ENCODE measurements at regions not wholly inside any gene's neighbourhood (a gene's known extent, or its start where the extent isn't known, plus 50 kb on each side); places are given as distances from the start of the nearest gene placed in this dataset.

- intact Hi-C loops (cut with DNase I) = no loop called here
- no peak for DNase-seq (ENCODE audit: low spot score)
Measured at GRCh38 chr2:8214036-8214615, 467.7 kb upstream of the ID2 start.

GRCh38 chr2:8215159-8215863 lies 466.5 kb upstream of the ID2 start:
- intact Hi-C loops (cut with DNase I) = no loop called here
- DNase-seq (ENCODE audit: low spot score) = no peak

DNA sequence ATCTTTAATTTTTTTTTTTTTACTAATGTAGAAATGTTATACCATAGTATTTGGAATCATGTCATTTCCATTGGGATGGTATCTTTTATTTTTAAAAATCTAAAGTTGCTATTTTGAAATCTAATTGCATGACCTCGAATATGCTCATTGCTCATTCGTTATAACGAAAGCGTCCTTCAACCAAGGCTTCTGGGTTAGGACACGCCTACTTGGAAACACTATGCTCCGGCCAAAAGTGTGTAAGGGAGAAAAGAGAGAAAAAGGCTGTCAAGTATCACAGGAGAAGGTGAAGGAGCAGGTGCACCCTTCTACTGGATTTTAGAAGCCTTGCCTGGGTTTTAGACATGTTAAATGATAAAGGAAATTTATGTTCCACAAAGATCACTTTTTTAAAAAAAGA lies 465.9 kb upstream of the ID2 start:
- DNase-seq (ENCODE audit: low spot score) = no peak
- intact Hi-C loops (cut with DNase I) = no loop called here

- DNase-seq (ENCODE audit: low spot score) = no peak
- intact Hi-C loops (cut with DNase I) = no loop called here
Measured at GRCh38 chr2:8216397-8216796, 465.5 kb upstream of the ID2 start.

GRCh38 chr2:8217468-8218030 lies 464.3 kb upstream of the ID2 start:
- intact Hi-C loops (cut with DNase I) = no loop called here
- DNase-seq (ENCODE audit: low spot score) = no peak

DNA sequence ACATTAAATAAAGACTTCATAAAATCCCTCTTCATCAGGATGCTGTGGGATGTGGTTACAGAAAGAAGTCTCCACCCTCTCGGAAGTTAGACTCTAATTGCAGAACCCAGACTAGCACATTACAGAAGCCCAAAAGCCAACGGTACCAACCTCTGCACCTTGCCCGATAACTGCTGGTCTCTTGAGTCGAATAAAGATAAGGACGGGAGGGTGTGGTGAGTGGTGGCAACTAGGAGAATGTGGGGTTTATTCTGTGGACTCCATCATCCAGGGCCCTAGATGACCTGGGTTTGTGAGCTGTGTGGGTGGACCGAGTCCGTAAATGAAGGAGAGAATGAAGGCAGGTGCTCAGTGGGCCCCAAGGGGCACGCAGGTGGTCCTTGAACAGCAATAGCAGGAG lies 462.8 kb upstream of the ID2 start:
- intact Hi-C loops (cut with DNase I) = no loop called here
- no peak for DNase-seq (ENCODE audit: low spot score)

DNA sequence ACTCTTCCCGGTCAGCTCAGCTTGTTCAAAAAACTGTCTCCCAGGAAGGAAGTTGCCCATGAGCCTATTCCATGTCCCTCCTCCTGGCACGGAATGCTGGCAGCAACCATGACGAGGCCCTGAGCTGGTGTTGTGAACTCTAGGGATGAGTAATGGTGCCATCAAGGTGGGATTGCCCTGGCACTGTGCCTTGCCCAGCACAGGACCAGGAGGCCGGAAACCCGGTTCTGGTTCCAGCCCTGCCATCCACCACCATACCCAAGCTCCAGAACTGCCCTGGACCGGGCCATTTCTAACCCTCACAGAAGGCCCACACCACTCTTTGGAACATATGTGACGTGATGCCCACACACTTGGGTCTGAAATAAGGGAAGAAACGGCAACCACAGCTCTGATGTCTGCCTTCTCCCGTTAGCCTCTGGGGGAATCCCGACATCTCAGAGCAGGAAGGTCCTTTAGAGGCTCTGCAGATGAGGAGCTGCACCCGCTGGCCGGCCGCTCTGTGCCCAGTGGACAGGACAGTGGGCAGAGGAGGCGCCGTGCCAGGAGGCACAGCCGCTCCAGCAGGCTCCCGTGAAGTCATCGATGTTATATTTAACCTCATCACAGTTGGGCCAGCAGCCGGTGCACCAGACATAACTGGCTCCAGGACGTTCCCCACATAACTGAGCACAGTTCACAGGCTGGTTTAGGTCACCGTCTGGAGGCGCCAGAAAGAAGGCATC lies 462.1 kb upstream of the ID2 start:
- peak; percentile 85 for DNase-seq (ENCODE audit: low spot score)
- intact Hi-C loops (cut with DNase I) = loop anchor here (1.0 to 5.0 kb wide), 4 partner anchors 82 to 458 kb away; no protein-coding TSS in a partner anchor

GRCh38 chr2:8222979-8223694 lies 458.7 kb upstream of the ID2 start:
- no peak for DNase-seq (ENCODE audit: low spot score)
- intact Hi-C loops (cut with DNase I) = loop anchor here (5.0 kb wide), 3 partner anchors 86 to 454 kb away; no protein-coding TSS in a partner anchor

DNA sequence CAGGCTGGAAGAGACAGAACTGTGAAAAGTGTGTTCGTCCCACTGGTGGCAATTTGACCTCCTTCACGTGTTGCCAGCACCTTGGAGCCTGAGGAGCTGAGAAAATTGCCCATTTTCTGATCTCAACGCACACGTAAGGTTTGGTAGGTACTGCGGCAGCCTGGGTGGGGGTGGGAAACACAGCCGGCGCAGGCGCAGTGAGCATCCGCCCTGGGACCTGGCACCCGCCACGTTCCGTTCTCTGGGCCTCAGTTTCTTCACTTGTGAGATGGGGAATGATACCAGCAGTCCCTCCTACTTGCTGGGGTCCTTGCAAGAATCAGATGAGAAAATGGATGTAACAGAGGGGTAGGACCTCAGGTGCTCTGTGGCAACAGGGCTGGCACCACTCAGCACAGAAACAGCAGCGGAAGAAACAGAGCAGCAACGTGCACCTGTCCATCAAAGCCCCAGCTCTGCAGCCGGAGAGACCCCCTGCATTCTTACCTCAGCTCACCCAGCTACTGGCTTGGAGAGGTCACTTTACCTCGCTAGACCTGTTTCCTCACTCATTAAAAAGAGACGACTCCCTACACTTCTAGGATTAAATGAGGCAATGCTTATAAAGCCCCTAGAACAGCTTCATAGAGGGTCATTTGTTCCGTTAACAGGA lies 458.0 kb upstream of the ID2 start:
- intact Hi-C loops (cut with DNase I) = loop anchor here (5.0 kb wide), 3 partner anchors 87 to 453 kb away; no protein-coding TSS in a partner anchor
- no peak for DNase-seq (ENCODE audit: low spot score)

DNA sequence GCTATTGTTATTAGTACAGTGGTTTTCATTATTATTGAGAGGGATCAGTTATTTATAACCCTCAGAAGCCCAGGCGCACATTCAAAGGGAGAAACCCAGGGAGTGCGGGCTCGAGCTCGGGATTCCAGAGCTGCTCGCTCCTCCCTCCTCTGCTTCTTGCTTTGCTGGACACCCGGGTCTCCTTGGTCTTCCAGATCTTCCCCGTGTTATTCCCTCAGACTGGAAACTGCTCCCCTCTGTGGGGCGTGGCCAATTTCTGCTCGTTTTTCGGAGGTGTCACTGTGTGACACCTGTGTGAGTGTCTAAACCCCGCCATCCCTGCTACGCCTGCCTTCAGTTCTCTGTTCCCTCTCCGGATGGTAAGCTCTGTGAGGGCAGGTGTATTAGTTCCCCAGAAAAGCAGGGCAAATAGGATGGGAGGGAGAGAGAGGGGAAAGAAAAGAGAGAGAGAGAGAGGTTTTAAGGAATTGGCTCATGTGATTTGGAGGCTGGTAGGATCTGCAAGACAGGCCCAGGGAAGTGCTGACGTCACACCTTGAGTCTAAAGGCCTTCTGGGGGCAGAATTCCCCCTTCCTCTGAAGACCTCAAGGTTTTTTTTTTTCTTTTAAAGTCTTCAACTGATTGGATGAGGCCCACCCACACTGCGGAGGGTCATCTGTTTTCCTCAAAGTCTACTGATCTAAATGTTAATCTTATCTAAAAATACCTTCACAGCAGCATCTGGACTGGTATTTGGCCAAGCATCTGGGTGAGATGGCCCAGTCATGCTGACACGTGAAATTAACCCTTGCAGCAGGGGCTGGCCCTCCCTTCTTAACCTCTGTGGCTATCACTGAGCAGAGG lies 457.3 kb upstream of the ID2 start:
- DNase-seq (ENCODE audit: low spot score) = no peak
- intact Hi-C loops (cut with DNase I) = loop anchor here (5.0 kb wide), 3 partner anchors 87 to 453 kb away; no protein-coding TSS in a partner anchor

GRCh38 chr2:8225266-8225665 lies 456.6 kb upstream of the ID2 start:
- intact Hi-C loops (cut with DNase I) = no loop called here
- DNase-seq (ENCODE audit: low spot score) = no peak

DNA sequence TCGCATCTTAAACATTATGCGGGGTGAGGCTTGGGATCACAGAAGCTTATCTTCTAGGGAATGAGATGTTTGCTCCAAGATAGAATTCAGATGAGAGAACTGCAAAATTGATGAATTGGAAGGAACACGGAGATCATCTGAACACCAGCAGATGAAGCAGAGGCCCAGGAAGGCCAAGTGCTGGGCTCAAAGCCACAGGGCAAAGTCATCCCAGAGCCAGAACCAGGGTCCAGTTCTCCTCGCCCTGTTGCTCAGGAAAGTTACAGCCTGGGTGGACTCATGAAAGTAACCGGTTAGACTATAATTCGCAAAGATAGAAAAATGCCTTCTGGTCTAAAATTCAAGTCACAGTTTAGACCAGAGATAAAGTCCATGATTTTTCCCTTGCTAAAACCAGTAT lies 456.1 kb upstream of the ID2 start:
- intact Hi-C loops (cut with DNase I) = no loop called here
- no peak for DNase-seq (ENCODE audit: low spot score)

DNA sequence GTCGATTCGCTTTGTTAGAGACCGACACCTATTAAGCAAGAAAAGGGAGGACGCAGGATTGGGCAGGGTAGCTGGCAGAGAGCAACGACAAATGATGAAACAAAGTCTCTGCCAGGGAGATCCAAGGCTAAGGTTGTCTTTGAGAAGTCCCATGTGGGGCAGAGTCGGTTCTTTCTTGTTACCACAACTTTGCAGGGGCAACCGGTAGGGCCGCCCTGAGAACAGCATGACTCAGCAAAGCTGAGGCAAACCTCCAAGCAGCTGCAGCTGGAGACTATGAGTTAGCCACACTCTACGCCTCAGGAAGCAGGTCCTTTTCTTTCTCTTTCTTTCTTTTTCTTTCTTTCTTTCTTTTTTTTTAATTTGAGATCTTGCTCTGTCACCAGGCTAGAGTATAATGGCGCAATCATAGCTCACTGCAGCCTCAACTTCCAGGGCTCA lies 452.3 kb upstream of the ID2 start:
- DNase-seq (ENCODE audit: low spot score) = peak; percentile 86
- intact Hi-C loops (cut with DNase I) = no loop called here

GRCh38 chr2:8230466-8230865 lies 451.4 kb upstream of the ID2 start:
- intact Hi-C loops (cut with DNase I) = no loop called here

GRCh38 chr2:8231902-8232301 lies 450.0 kb upstream of the ID2 start:
- no peak for DNase-seq (ENCODE audit: low spot score)
- intact Hi-C loops (cut with DNase I) = no loop called here

More at GRCh38 chr2:8230466-8230865, 451.4 kb upstream of the ID2 start:
- DNase-seq (ENCODE audit: low spot score) = no peak

- intact Hi-C loops (cut with DNase I) = no loop called here
- DNase-seq (ENCODE audit: low spot score) = no peak
Measured at GRCh38 chr2:8232871-8233270, 449.0 kb upstream of the ID2 start.

GRCh38 chr2:8234253-8234652 lies 447.6 kb upstream of the ID2 start:
- DNase-seq (ENCODE audit: low spot score) = no peak
- intact Hi-C loops (cut with DNase I) = no loop called here

GRCh38 chr2:8234757-8235374 lies 447.0 kb upstream of the ID2 start:
- intact Hi-C loops (cut with DNase I) = no loop called here

More at GRCh38 chr2:8234757-8235374, 447.0 kb upstream of the ID2 start:
- DNase-seq (ENCODE audit: low spot score) = no peak

Measured in cardiac septum (tissue), 1 donor.